Middle frontal gyrus (tissue), 1 donor: ENCODE measurements at regions not wholly inside any gene's neighbourhood (a gene's known extent, or its start where the extent isn't known, plus 50 kb on each side); places are given as distances from the start of the nearest gene placed in this dataset.
"Not testable (repeated sequence)": the region's sequence is repeated elsewhere in the genome, so short reads cannot be mapped to it uniquely, and the experiment has no call there.

ENCODE experiments used
- DNase-seq: peaks from one replicate; pipeline ENCODE4 v3.0.0-alpha.2; 2015; ENCODE audit warnings: low spot score; ENCODE audit errors: extremely low spot score

- no peak for DNase-seq
Measured at GRCh38 chr20:48384147-48384818, 443.5 kb downstream of the PREX1 start.

GRCh38 chr20:48383252-48383651, 444.5 kb downstream of the PREX1 start:
- no peak for DNase-seq

GRCh38 chr20:48382304-48382703, 445.5 kb downstream of the PREX1 start:
- DNase-seq, result no peak

DNA sequence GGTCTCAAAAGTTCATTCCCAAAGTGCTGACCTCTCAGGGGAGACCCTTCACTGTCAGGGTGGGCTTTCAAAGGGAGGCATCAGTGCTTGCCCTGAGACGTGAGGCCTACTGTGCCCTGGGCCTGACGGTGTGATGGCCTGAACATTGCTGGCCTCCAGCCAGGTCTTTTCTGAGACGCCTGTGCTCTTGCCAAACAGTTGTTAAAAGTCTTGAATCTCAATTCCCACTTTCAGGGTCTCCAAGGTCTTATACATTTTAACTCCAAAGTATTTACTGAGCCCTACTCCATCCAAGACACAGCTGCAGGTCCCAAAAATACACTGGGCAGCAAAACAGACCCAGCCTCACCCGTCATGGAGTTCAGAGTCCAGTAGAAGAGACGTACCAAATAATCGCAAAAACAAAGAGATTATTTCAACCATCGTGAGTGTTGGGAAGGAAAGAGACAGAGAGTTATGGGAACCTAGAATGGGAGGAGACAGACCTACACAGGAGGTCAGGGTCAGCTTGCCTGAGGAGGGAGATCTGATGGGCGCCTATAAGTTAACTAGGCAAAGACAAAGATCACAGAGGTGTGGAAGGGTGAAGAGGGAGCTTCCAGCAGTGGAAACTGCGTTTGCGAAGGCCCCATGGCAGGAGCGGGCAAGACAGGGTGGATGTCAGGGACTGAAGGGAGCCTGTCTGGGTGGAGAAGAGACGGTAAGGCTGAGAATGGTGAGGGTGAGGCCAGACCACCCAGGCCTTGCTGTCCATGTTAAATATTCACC, 446.3 kb downstream of the PREX1 start:
- no peak for DNase-seq

DNA sequence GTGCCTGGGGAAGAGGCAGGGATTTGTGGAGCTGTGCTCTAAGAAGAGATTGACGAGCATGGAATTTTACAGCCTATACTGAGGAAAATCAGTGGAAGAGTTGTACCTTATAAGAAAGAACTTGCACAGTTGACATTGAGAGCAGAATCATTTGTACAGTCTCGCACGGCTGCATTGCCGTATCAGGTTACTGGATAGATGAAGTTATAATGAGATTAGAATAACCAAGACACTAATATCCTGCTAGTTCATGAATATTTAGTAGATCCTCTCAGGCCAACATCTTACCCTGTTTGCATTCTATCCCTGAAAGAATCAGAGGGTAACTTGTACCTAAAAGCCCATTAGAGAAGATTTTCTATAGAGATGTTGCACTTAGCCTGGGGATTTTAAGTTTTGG, 447.1 kb downstream of the PREX1 start:
- no peak for DNase-seq

DNA sequence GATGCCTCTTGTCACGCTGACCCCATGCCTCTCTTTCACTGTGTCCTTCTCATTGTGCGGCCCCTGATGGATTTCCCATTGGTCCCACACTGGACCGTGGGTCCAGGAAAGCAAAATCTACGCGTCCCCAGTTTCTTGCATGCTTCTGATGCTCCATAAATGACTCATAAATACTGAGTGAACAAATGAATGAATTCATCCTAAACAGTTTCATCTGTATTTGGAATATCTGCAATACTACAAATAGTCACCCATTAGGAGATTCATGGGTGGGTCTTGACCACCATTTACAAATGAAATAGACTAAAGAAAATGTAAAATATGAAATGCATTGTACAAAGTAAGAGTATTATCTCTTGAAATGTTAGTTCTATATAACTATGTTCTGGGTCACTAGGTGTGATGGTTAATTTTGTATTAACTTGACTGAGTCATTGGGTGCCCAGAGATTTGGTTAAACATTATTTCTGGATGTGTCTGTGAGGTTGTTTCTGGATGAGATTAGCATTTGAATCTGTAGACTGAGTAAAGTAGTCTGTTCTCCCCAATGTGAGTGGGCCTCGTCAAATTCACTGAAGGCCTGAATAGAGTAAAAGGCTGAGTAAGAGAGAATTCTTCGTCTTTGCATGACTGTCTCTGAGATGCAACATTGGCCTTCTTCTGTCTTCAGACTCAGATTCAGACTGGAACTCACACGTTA, 448.7 kb downstream of the PREX1 start:
- no peak for DNase-seq

GRCh38 chr20:48377940-48378339, 449.9 kb downstream of the PREX1 start:
- no peak for DNase-seq

GRCh38 chr20:48375804-48376203, 452.0 kb downstream of the PREX1 start:
- no peak for DNase-seq

- DNase-seq, result no peak
Measured at GRCh38 chr20:48374991-48375595, 452.7 kb downstream of the PREX1 start.

DNA sequence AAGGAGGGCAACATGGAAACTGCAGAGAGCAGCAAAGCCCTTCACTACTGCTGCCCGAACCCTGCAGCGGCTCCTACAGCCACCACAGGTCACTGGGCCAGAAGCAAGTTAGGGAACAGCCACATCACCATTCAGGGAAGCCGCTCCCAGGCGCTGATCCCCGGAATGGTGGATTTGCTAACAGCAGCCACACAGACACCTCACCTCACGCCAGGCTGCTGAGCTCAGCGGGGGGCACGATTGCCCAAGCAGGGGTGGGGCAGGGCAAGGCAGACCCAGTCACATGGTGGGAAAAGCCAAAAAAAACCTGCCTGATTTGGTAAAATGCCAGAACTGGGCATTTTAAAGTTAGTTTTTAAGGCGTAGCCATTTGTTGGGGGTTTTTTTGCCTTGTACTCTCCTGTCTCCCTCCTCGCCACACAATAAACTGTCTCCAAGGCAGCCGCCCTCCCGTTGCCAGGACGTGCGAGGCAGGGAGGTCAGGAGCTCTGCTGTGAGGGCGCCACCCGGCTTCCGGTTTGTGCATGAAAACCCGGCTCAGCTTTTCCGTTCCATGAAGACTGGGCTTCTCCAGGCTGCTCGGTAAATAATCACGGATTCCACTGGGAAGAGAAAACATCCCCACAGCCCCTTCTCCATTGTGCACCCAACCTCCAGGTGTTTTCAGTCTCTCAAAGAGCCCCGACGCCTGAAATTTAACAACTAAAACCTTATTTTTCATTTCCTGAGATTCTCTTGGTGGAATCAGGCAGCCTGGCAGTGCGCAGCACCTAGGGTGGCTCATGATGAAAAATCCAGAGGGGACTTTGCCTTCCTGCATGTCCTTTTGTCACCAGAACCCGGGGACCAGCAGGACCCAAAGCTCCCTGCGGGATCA, 453.5 kb downstream of the PREX1 start:
- not testable (repeated sequence) for DNase-seq

GRCh38 chr20:48373555-48373934, 454.3 kb downstream of the PREX1 start:
- no peak for DNase-seq

DNA sequence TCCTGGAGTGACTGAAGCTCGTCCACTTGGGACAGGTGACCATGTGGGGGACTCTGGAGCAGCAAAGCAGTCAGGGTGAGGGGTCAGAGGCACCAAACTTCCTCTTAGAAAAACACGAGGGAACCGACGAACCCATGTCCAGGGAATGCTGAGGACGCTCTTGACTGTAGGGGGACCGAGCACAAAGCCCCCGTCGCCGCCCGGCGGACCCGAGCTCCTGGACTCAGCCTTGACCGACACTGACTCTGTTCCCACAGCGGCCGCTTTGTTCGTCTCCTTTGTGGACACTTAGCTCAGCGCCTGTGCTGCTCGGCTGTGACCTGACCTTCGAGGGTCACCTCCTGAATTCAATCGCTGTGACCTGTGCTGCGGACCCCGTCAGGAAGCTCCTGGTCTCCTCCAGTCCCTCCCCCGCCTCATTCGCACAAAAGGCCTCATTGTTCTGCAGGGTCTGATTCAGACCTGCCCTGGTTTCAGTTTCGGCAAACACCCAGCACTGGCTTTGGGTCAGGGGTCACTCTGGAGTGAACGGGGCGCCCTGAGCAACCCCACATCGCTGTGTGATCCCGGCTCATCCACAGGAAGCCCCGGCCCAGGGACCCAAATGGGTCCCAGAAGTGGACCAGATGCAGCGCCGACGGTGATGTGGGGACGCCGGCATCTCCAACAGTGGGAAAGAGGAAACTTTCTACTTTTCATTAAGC, 454.8 kb downstream of the PREX1 start:
- not testable (repeated sequence) for DNase-seq

- DNase-seq, result no peak
Measured at GRCh38 chr20:48371211-48371610, 456.6 kb downstream of the PREX1 start.

DNA sequence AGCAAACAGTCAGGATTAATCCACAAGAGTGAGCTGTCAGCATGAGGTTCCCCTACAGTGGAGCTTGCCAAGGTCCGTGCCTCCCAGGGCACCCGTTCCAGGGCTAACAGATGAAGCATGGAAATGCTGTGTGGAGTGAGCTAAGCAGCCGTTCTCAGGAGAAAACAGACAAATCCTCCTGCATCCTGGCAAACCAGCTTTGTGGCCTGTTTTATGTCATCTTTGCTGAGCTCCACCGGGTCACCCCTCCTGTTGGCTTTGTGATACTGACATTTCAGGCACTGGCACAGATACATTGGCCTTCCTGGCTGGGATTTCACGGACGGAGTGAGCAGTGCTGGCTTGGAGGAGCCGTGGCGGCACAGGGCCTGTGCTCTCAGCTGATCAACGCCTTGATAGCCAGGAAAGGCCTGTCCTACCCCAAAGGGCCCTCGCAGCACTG, 459.2 kb downstream of the PREX1 start:
- DNase-seq, result not testable (repeated sequence)

GRCh38 chr20:48367541-48368358, 460.0 kb downstream of the PREX1 start:
- DNase-seq, result not testable (repeated sequence)

GRCh38 chr20:48366230-48366629, 461.6 kb downstream of the PREX1 start:
- no peak for DNase-seq

- DNase-seq, result no peak
Measured at GRCh38 chr20:48364688-48365421, 462.9 kb downstream of the PREX1 start.

- DNase-seq, result no peak
Measured at GRCh38 chr20:48364055-48364454, 463.7 kb downstream of the PREX1 start.
